ENCODE measurements at regions not wholly inside any gene's neighbourhood (a gene's known extent, or its start where the extent isn't known, plus 50 kb on each side); places are given as distances from the start of the nearest gene placed in this dataset.

DNA sequence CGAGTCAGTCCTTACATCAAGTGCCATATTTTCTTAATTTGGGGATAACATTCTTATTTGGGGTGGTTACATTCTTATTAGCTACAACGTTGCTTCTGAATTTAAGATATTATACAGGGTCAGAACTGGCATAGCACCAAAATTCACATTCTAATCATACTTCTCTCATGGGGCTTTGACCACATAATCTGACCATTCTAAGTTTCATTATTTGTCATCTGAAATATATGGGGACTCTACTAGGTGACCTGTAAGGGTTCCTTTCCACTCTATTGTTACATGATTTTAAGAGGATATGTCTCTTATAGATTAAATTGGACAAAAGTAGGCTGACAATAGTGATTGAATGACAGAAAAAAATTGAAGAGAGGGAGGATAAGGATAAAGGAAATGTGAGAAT is 536.5 kb downstream of the KCTD12 start:
- no peak overlapping the region for H3K4me3 Mint-ChIP-seq
- no peak overlapping the region for H3K56ac ChIP-seq (ENCODE audit: insufficient read length, low read depth, low read length)
- no peak overlapping the region for H2BK20ac ChIP-seq (ENCODE audit: low read depth, low read length, poor library complexity, severe bottlenecking)
- H3K27me3 Mint-ChIP-seq (ENCODE audit: low read depth), result peaks cover 13% of the 10 kb centered on the region
- H3K18ac ChIP-seq (ENCODE audit: insufficient read length, low read depth, low read length), result no peak overlapping the region
- H2AFZ ChIP-seq (ENCODE audit: low read length), result no peak overlapping the region
- H3K36me3 Mint-ChIP-seq (ENCODE audit: insufficient read depth in 1 of 3, low read depth in 3 of 3), result no peaks in the 10 kb centered on the region
- H3K9ac ChIP-seq (ENCODE audit: extremely low read depth, insufficient read length, low read length), result no peak overlapping the region
- H4K8ac ChIP-seq (replicated peaks; ENCODE audit: insufficient read length, low read depth, low read length), result no peak overlapping the region
- H3K14ac ChIP-seq (ENCODE audit: insufficient read depth, low read length), result no peak overlapping the region
- no peak overlapping the region for H3K27ac ChIP-seq (ENCODE audit: insufficient read length, low read depth, low read length)
- H4K91ac ChIP-seq (ENCODE audit: insufficient read length, low read depth, low read length), result no peak overlapping the region
- no peak overlapping the region for H3T11ph ChIP-seq (ENCODE audit: low read length)
- no peak overlapping the region for H3K23ac ChIP-seq (ENCODE audit: insufficient read length, low read depth, low read length)
- H4K5ac ChIP-seq (ENCODE audit: insufficient read length, low read depth, low read length), result no peak overlapping the region
- no peaks in the 10 kb centered on the region for H3K79me2 ChIP-seq (ENCODE audit: insufficient read depth, low read length)
- DNase-seq, result no peak
- H3K9me3 Mint-ChIP-seq, result no peaks in the 10 kb centered on the region
- no peaks in the 10 kb centered on the region for H3K4me1 ChIP-seq (ENCODE audit: insufficient read depth, low read length)
- no peaks in the 10 kb centered on the region for H3K9me3 ChIP-seq (ENCODE audit: control insufficient read depth, low read depth, low read length)
- H4K20me1 ChIP-seq (ENCODE audit: control insufficient read depth, insufficient read depth, insufficient read length), result no peaks in the 10 kb centered on the region
- TF ChIP-seq, protein P1, sequence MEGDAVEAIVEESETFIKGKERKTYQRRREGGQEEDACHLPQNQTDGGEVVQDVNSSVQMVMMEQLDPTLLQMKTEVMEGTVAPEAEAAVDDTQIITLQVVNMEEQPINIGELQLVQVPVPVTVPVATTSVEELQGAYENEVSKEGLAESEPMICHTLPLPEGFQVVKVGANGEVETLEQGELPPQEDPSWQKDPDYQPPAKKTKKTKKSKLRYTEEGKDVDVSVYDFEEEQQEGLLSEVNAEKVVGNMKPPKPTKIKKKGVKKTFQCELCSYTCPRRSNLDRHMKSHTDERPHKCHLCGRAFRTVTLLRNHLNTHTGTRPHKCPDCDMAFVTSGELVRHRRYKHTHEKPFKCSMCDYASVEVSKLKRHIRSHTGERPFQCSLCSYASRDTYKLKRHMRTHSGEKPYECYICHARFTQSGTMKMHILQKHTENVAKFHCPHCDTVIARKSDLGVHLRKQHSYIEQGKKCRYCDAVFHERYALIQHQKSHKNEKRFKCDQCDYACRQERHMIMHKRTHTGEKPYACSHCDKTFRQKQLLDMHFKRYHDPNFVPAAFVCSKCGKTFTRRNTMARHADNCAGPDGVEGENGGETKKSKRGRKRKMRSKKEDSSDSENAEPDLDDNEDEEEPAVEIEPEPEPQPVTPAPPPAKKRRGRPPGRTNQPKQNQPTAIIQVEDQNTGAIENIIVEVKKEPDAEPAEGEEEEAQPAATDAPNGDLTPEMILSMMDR (conservative IDR thresholded peaks at IDR 0.05), result no peak
- H3K4ac ChIP-seq (ENCODE audit: low read depth, low read length), result no peak overlapping the region
- WGBS (ENCODE audit: extremely low coverage, insufficient read length, low lambda C conversion rate), result no CpG with 5 or more reads among the region's 2 CpGs
- H3K4me1 Mint-ChIP-seq, result no peaks in the 10 kb centered on the region
- H3K4me2 ChIP-seq (ENCODE audit: insufficient read depth, insufficient read length, low read length), result no peak overlapping the region
- H3K79me1 ChIP-seq (ENCODE audit: insufficient read depth, low read depth, low read length, poor library complexity, severe bottlenecking), result no peaks in the 10 kb centered on the region
- H2BK5ac ChIP-seq (ENCODE audit: insufficient read length, low read length), result no peak overlapping the region
- no peak overlapping the region for H2BK15ac ChIP-seq (ENCODE audit: low read depth, low read length)
- no peak overlapping the region for H2AK5ac ChIP-seq (ENCODE audit: insufficient read length, low read length)
- no peak overlapping the region for H2BK12ac ChIP-seq (ENCODE audit: insufficient read length, low read depth, low read length)
- H3K27ac Mint-ChIP-seq, result no peak overlapping the region
- H2BK120ac ChIP-seq (ENCODE audit: low read depth, low read length, poor library complexity, severe bottlenecking), result no peak overlapping the region
- no peaks in the 10 kb centered on the region for H3K27me3 ChIP-seq (ENCODE audit: insufficient read depth, low read length)
- no peaks in the 10 kb centered on the region for H3K23me2 ChIP-seq (ENCODE audit: insufficient read length, low read depth, low read length, poor library complexity, severe bottlenecking)
